22Rv1 (cell line): ENCODE measurements at regions not wholly inside any gene's neighbourhood (a gene's known extent, or its start where the extent isn't known, plus 50 kb on each side); places are given as distances from the start of the nearest gene placed in this dataset.

ENCODE experiments used
- CTCF ChIP-seq: fragments of 450-650 bp; IDR thresholded peaks from 2 replicates; pipeline ENCODE4 v1.5.1; 2017; ENCODE audit warnings: mild to moderate bottlenecking
- ZFX ChIP-seq: fragments of 450-650 bp; IDR thresholded peaks from 2 replicates; pipeline ENCODE4 v1.6.1; 2017; ENCODE audit warnings: antibody characterized with exemption, borderline replicate concordance

GRCh38 chr2:175824243-175824642, 177.8 kb downstream of the LNPK start:
- no peak for TF ChIP-seq CTCF
- no peak for TF ChIP-seq ZFX
